CD4-positive, alpha-beta T cell (primary cell): ENCODE measurements at regions not wholly inside any gene's neighbourhood (a gene's known extent, or its start where the extent isn't known, plus 50 kb on each side); places are given as distances from the start of the nearest gene placed in this dataset.

Source experiments
- ATAC-seq: fragments of 200-7000 bp; cut with Tn5 transposase; one replicate; pipeline ENCODE4 v1.10.0; 2022; ENCODE audit warnings: mild to moderate bottlenecking; ENCODE audit not compliant: poor library complexity
- CTCF ChIA-PET: fragments of 350-600 bp; sonication (Branson Sonifier 250); formaldehyde crosslinking; loops from one replicate; lab custom pipeline; 2021; ENCODE audit warnings: antibody characterized with exemption, inconsistent platforms; lab: Charles Lee
- POLR2A ChIA-PET: fragments of 350-600 bp; sonication (Branson Sonifier 250); formaldehyde crosslinking; loops from one replicate; lab custom pipeline; 2021; ENCODE audit warnings: antibody characterized with exemption, inconsistent platforms; lab: Charles Lee
- DNase-seq, 14 experiments: peaks; one replicate each; pipeline ENCODE4 v3.0.0-alpha.2; 2013 to 2020; ENCODE audit warnings: mixed read lengths in 2 of 14
- H3K27ac ChIP-seq, 2 donors: one replicate each; pipeline versions ENCODE4 v1.5.1 to v1.7.0; 2013; ENCODE audit warnings: low read length in 2 of 2, low read depth in 1 of 2, mild to moderate bottlenecking in 1 of 2
- H3K27me3 ChIP-seq, 2 experiments: 1 replicate in 1 of 2; 2 replicates in 1 of 2; pipeline versions ENCODE4 v1.6.1 to v1.7.0; 2013; ENCODE audit warnings: low read length in 2 of 2, control low read depth in 1 of 2, mild to moderate bottlenecking in 1 of 2, moderate library complexity in 1 of 2; ENCODE audit not compliant: insufficient read depth in 2 of 2, control insufficient read depth in 1 of 2
- H3K36me3 ChIP-seq: one replicate; pipeline ENCODE4 v1.6.1; 2013; ENCODE audit warnings: low read length, control low read depth; ENCODE audit not compliant: insufficient read depth
- H3K4me1 ChIP-seq: one replicate; pipeline ENCODE4 v1.6.1; 2013; ENCODE audit warnings: low read length, control low read depth; ENCODE audit not compliant: insufficient read depth
- H3K4me3 ChIP-seq: one replicate; pipeline ENCODE4 v1.5.1; 2013; ENCODE audit warnings: mild to moderate bottlenecking, low read length, moderate library complexity
- H3K9me3 ChIP-seq, 2 experiments: 1 replicate in 1 of 2; 2 replicates in 1 of 2; pipeline versions ENCODE4 v1.6.1 to v1.7.0; 2013; ENCODE audit warnings: low read length in 2 of 2, mild to moderate bottlenecking in 2 of 2, control low read depth in 1 of 2, moderate library complexity in 1 of 2; ENCODE audit not compliant: control insufficient read depth in 1 of 2, insufficient read depth in 1 of 2
- H3K27ac Mint-ChIP-seq: one replicate; pipeline ENCODE4 v1.8.0; 2020; ENCODE audit warnings: mixed read lengths
- H3K27me3 Mint-ChIP-seq: one replicate; pipeline ENCODE4 v1.8.0; 2021; ENCODE audit warnings: mixed read lengths
- H3K36me3 Mint-ChIP-seq: one replicate; pipeline ENCODE4 v1.8.0; 2021; ENCODE audit warnings: low read depth, mixed read lengths
- H3K4me1 Mint-ChIP-seq: one replicate; pipeline ENCODE4 v1.8.0; 2021; ENCODE audit warnings: low read depth, mixed read lengths
- H3K4me3 Mint-ChIP-seq: one replicate; pipeline ENCODE4 v1.8.0; 2020; ENCODE audit warnings: mild to moderate bottlenecking, mixed read lengths
- H3K9me3 Mint-ChIP-seq: one replicate; pipeline ENCODE4 v1.8.0; 2020; ENCODE audit warnings: mixed read lengths
- intact Hi-C, 2 experiments: fragments of 100-400 bp; cut with DNase I in 1 of 2; cut with micrococcal nuclease in 1 of 2; formaldehyde crosslinking; loops; one replicate each; pipeline versions ENCODE4 v1.15.1 to v1.9.0; 2023 to 2025; cut with DNase I, micrococcal nuclease
- TF ChIP-seq, protein P1 (sequence below): fragments of 200-600 bp; IDR thresholded peaks from one replicate; pipeline ENCODE4 v1.8.0; 2022; ENCODE audit warnings: antibody characterized with exemption, mild to moderate bottlenecking

DNA sequence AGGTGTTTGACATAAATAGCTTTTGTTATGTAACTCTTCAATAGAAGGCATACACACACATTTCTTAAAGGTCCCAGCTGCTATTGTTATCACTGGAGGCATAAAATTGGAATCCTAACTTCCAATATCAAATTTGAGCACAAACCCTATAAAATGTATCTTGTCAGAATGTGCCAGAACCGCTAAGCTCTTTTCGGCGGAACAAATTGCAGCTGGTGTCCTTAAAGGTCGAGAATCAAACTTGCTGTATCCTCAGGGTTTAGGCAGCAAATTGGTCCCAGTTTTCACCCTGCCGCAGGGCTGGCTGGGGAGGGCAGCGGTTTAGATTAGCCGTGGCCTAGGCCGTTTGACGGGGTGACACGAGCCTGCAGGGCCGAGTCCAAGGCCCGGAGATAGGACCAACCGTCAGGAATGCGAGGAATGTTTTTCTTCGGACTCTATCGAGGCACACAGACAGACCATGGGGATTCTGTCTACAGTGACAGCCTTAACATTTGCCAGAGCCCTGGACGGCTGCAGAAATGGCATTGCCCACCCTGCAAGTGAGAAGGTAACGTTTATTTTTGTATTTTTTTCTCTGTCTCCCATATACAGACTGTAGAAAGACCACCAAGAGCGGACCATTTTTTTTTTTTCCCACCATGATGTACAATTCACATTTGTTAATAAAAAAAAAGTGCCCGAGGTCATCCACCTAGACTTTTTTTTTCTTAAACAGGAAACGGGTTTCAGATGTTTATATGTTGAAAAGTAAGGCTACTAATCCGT is 297.1 kb downstream of the IRF8 start:
- Mint-ChIP-seq H3K4me1 (no peaks in the 10 kb centered on the region), H3K27ac (no peak overlapping the region), H3K9me3 (no peaks in the 10 kb centered on the region), H3K36me3 (no peaks in the 10 kb centered on the region), H3K4me3 (no peak overlapping the region), H3K27me3 (peaks cover 92% of the 10 kb centered on the region)
- peaks cover 25 to 68% of the 10 kb centered on the region in 2 experiments for H3K27me3 ChIP-seq
- ChIA-PET CTCF (no interaction called here), POLR2A (no interaction called here)
- peaks cover 0 to 16% of the 10 kb centered on the region in 2 experiments for H3K9me3 ChIP-seq
- H3K36me3 ChIP-seq: no peaks in the 10 kb centered on the region
- H3K4me1 ChIP-seq: no peaks in the 10 kb centered on the region
- ATAC-seq (no peak), DNase-seq (no peak)
- no peak overlapping the region for H3K27ac ChIP-seq
- intact Hi-C loops: no loop called here
- TF ChIP-seq, protein P1, sequence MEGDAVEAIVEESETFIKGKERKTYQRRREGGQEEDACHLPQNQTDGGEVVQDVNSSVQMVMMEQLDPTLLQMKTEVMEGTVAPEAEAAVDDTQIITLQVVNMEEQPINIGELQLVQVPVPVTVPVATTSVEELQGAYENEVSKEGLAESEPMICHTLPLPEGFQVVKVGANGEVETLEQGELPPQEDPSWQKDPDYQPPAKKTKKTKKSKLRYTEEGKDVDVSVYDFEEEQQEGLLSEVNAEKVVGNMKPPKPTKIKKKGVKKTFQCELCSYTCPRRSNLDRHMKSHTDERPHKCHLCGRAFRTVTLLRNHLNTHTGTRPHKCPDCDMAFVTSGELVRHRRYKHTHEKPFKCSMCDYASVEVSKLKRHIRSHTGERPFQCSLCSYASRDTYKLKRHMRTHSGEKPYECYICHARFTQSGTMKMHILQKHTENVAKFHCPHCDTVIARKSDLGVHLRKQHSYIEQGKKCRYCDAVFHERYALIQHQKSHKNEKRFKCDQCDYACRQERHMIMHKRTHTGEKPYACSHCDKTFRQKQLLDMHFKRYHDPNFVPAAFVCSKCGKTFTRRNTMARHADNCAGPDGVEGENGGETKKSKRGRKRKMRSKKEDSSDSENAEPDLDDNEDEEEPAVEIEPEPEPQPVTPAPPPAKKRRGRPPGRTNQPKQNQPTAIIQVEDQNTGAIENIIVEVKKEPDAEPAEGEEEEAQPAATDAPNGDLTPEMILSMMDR: no peak
- H3K4me3 ChIP-seq: no peak overlapping the region

DNA sequence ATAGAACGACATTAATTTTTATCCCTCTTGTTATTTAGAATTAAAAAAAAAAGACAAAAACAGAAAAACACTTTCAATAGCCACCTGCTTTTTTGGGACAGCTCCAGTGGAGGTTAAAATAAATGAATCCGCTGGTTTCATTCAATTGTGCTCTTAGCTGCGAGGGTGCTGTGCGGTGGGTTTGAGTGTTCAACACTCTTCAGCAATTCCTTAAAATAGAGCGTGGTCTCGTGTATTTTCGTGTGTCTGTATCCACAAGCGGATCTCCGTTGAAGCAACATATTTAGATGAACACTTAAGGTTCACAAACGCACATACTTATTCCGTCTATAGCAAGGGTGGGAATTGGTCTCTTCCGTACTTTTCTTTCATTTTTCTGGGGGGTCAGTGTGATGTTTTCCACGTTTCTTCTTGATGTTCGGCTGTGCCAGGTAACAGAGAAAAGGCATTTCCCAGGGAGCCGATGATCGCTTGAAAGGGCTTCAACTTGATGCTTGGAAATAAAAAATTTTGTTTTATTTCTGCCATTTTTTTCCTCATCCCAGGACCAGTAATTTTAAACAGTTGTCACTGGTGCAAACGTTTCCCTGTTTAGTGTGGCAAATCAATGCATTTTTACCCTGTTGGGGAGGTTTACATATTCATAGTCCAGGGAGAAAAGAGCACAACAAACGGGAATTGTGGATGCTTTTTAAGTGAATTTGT is 297.9 kb downstream of the IRF8 start:
- ChIA-PET CTCF (no interaction called here), POLR2A (no interaction called here)
- Mint-ChIP-seq H3K36me3 (no peaks in the 10 kb centered on the region), H3K4me1 (no peaks in the 10 kb centered on the region), H3K4me3 (no peak overlapping the region), H3K27me3 (peaks cover 87% of the 10 kb centered on the region), H3K27ac (no peak overlapping the region), H3K9me3 (no peaks in the 10 kb centered on the region)
- DNase-seq (no peak), ATAC-seq (no peak)
- H3K27ac ChIP-seq: no peak overlapping the region
- H3K4me3 ChIP-seq: no peak overlapping the region
- intact Hi-C loops: no loop called here
- TF ChIP-seq, protein P1: no peak
- H3K4me1 ChIP-seq: no peaks in the 10 kb centered on the region
- H3K36me3 ChIP-seq: no peaks in the 10 kb centered on the region
- H3K9me3 ChIP-seq: peaks cover 0 to 16% of the 10 kb centered on the region in 2 experiments
- H3K27me3 ChIP-seq: peaks cover 27 to 70% of the 10 kb centered on the region in 2 experiments

DNA sequence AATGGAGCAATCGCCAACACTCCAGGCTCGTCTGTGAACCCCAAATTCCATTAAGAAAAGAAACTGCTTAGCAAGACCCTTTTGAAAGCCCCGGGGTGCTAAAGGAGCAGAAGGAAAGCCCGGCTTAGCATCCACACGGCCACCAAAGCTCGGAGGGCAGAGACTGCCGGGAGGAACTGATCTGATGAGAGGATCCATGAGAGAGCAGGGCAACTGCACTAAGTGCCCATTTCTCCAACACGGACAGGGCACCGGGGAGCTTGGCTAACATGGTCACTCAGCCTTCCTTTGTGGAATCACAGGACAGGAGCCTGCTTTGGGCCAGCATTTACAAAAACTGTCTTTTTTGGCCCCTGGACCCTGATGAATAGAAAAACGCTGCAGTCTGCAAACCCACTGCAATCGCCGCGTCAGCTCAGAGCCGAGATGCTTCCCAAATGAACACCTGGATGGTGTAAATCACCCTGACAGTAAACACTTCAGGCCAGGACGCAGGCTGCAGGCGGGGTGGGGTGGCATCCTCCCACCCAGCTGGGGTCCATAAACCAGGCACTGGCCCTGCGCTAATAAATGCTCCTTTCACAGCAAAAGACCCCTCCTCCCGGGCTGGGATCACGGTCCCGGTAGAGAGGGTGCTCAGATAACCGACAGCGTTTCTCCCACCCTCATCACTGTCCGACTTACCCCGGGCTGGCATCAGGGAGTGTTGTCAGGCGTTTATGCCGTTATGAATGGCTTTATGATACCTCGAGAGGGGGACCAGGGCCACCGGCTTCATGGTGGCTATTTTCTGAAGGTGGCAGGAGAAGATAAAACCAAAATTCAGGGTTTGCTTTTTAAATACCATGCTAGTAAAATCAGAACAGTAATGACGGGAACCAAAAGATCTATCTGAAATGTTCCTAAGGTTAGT is 299.5 kb downstream of the IRF8 start:
- Histone ChIP-seq H3K36me3 (no peaks in the 10 kb centered on the region), H3K27me3 (peaks cover 25 to 61% of the 10 kb centered on the region in 2 experiments), H3K4me1 (no peaks in the 10 kb centered on the region), H3K9me3 (peaks cover 0 to 11% of the 10 kb centered on the region in 2 experiments), H3K27ac (no peak overlapping the region), H3K4me3 (no peak overlapping the region)
- no peaks in the 10 kb centered on the region for H3K9me3 Mint-ChIP-seq
- DNase-seq (no peak), ATAC-seq (no peak)
- no peaks in the 10 kb centered on the region for H3K36me3 Mint-ChIP-seq
- H3K27me3 Mint-ChIP-seq: peaks cover 81% of the 10 kb centered on the region
- no peak overlapping the region for H3K4me3 Mint-ChIP-seq
- ChIA-PET POLR2A (no interaction called here), CTCF (no interaction called here)
- TF ChIP-seq, protein P1: no peak
- no peak overlapping the region for H3K27ac Mint-ChIP-seq
- intact Hi-C loops: no loop called here
- no peaks in the 10 kb centered on the region for H3K4me1 Mint-ChIP-seq
